Upper lobe of left lung (tissue), 6 donors: ENCODE measurements at regions not wholly inside any gene's neighbourhood (a gene's known extent, or its start where the extent isn't known, plus 50 kb on each side); places are given as distances from the start of the nearest gene placed in this dataset.
"Not testable (repeated sequence)": the region's sequence is repeated elsewhere in the genome, so short reads cannot be mapped to it uniquely, and the experiment has no call there.

Experiments used
- ATAC-seq, 2 donors: fragments of 200-7000 bp; cut with Tn5 transposase; one replicate each; pipeline ENCODE4 v1.9.1; 2022; ENCODE audit warnings: mild to moderate bottlenecking in 2 of 2, moderate library complexity in 2 of 2; ENCODE audit not compliant: low FRiP score in 2 of 2
- DNase-seq, 2 donors: peaks; one replicate each; pipeline ENCODE4 v3.0.0-alpha.2; 2019 to 2020
- H3K27ac ChIP-seq, 4 donors: fragments of 200-600 bp; sonication (generic); one replicate each; pipeline ENCODE4 v1.5.1; 2016 to 2019
- H3K27me3 ChIP-seq, 4 donors: fragments of 200-600 bp; sonication (generic); one replicate each; pipeline ENCODE4 v1.5.1; 2017 to 2019
- H3K36me3 ChIP-seq, 4 donors: fragments of 200-600 bp; sonication (generic); one replicate each; pipeline ENCODE4 v1.5.1; 2016 to 2019
- H3K4me1 ChIP-seq, 4 donors: fragments of 200-600 bp; sonication (generic); one replicate each; pipeline ENCODE4 v1.5.1; 2018 to 2019
- H3K4me3 ChIP-seq, 4 donors: fragments of 200-600 bp; sonication (generic); one replicate each; pipeline ENCODE4 v1.5.1; 2017 to 2019; ENCODE audit warnings: mild to moderate bottlenecking in 2 of 4, moderate library complexity in 1 of 4
- H3K9me3 ChIP-seq, 4 donors: fragments of 200-600 bp; sonication (generic); one replicate each; pipeline ENCODE4 v1.5.1; 2018 to 2019
- EP300 ChIP-seq, 4 donors: sonication (generic); formaldehyde crosslinking; IDR thresholded peaks; one replicate each; pipeline ENCODE4 v1.5.1; 2017; ENCODE audit warnings: antibody characterized with exemption in 4 of 4, control low read depth in 2 of 4
- POLR2A ChIP-seq, 4 donors: fragments of 450-650 bp; IDR thresholded peaks; one replicate each; pipeline ENCODE4 v1.5.1; 2016 to 2017; ENCODE audit warnings: antibody characterized with exemption in 4 of 4, mild to moderate bottlenecking in 2 of 4
- POLR2AphosphoS5 ChIP-seq, 2 donors: sonication (generic); formaldehyde crosslinking; IDR thresholded peaks; one replicate each; pipeline ENCODE4 v1.5.1; 2017; ENCODE audit warnings: antibody characterized with exemption in 2 of 2
- WGBS, 2 donors: methylation state at CpG; one replicate each; pipeline ENCODE4 v1.1.5; 2017 to 2018; 5-methylcytosine and 5-hydroxymethylcytosine counted together
- TF ChIP-seq, protein P1 (sequence below), 6 experiments: fragments of 450-650 bp in 4 of 6; fragments of 200-600 bp in 2 of 6; sonication (generic) in 2 of 6; IDR thresholded peaks; one replicate each; pipeline ENCODE4 v1.5.1; 2016 to 2019; ENCODE audit warnings: antibody characterized with exemption in 6 of 6
- donor health status: DM: no; HTN: no; CAD: no; lungs with moderate emphysema.
- donor health status: DM: no; HTN: yes; CAD: no; lungs with severe emphysema.

GRCh38 chr15:98347001-98347400 is 301.3 kb upstream of the IGF1R start:
- H3K4me3 ChIP-seq: no peak overlapping the region
- H3K9me3 ChIP-seq: no peaks in the 10 kb centered on the region
- H3K27me3 ChIP-seq: no peaks in the 10 kb centered on the region
- ATAC-seq (no peak), DNase-seq (no peak)
- TF ChIP-seq EP300 (IDR thresholded peaks at IDR 0.05) (no peak), POLR2AphosphoS5 (IDR thresholded peaks at IDR 0.05) (no peak), POLR2A (IDR thresholded peaks at IDR 0.05) (no peak)
- TF ChIP-seq, protein P1, sequence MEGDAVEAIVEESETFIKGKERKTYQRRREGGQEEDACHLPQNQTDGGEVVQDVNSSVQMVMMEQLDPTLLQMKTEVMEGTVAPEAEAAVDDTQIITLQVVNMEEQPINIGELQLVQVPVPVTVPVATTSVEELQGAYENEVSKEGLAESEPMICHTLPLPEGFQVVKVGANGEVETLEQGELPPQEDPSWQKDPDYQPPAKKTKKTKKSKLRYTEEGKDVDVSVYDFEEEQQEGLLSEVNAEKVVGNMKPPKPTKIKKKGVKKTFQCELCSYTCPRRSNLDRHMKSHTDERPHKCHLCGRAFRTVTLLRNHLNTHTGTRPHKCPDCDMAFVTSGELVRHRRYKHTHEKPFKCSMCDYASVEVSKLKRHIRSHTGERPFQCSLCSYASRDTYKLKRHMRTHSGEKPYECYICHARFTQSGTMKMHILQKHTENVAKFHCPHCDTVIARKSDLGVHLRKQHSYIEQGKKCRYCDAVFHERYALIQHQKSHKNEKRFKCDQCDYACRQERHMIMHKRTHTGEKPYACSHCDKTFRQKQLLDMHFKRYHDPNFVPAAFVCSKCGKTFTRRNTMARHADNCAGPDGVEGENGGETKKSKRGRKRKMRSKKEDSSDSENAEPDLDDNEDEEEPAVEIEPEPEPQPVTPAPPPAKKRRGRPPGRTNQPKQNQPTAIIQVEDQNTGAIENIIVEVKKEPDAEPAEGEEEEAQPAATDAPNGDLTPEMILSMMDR (IDR thresholded peaks at IDR 0.05): no peak
- no peak overlapping the region for H3K27ac ChIP-seq
- WGBS, 2 donors: 60 to 69% methylated on average over 5 to 7 of the region's 7 CpGs
- no peaks in the 10 kb centered on the region for H3K4me1 ChIP-seq
- H3K36me3 ChIP-seq: no peaks in the 10 kb centered on the region

- TF ChIP-seq POLR2A (IDR thresholded peaks at IDR 0.05) (no peak), EP300 (IDR thresholded peaks at IDR 0.05) (no peak), POLR2AphosphoS5 (IDR thresholded peaks at IDR 0.05) (no peak)
- TF ChIP-seq, protein P1 (IDR thresholded peaks at IDR 0.05): no peak
- no peaks in the 10 kb centered on the region for H3K9me3 ChIP-seq
- WGBS, 2 donors: 76 to 87% methylated on average over 7 of the region's 7 CpGs
These were observed 300.5 kb upstream of the IGF1R start for GRCh38 chr15:98347866-98348265.

GRCh38 chr15:98350276-98350675 is 298.1 kb upstream of the IGF1R start:
- no peak for ATAC-seq
- Histone ChIP-seq H3K27ac (no peak overlapping the region), H3K36me3 (no peaks in the 10 kb centered on the region), H3K4me3 (no peak overlapping the region), H3K9me3 (no peaks in the 10 kb centered on the region), H3K4me1 (no peaks in the 10 kb centered on the region), H3K27me3 (no peaks in the 10 kb centered on the region)
- TF ChIP-seq POLR2AphosphoS5 (IDR thresholded peaks at IDR 0.05) (no peak), EP300 (IDR thresholded peaks at IDR 0.05) (no peak), POLR2A (IDR thresholded peaks at IDR 0.05) (no peak)
- TF ChIP-seq, protein P1 (IDR thresholded peaks at IDR 0.05): no peak
- 33 to 50% methylated on average over 2 of the region's 2 CpGs for WGBS, 2 donors
- DNase-seq: no peak

More at GRCh38 chr15:98347866-98348265, 300.5 kb upstream of the IGF1R start:
- Histone ChIP-seq H3K4me1 (no peaks in the 10 kb centered on the region), H3K27me3 (no peaks in the 10 kb centered on the region), H3K4me3 (no peak overlapping the region), H3K36me3 (no peaks in the 10 kb centered on the region), H3K27ac (no peak overlapping the region)
- no peak for DNase-seq
- ATAC-seq: no peak

- H3K4me1 ChIP-seq, H3K9me3 ChIP-seq, H3K27ac ChIP-seq, H3K27me3 ChIP-seq, H3K36me3 ChIP-seq, ATAC-seq, DNase-seq, H3K4me3 ChIP-seq: not testable (repeated sequence)
- WGBS, 2 donors: 92 to 94% methylated on average over 5 of the region's 5 CpGs
These were observed 290.1 kb upstream of the IGF1R start for GRCh38 chr15:98358274-98358673.

DNA sequence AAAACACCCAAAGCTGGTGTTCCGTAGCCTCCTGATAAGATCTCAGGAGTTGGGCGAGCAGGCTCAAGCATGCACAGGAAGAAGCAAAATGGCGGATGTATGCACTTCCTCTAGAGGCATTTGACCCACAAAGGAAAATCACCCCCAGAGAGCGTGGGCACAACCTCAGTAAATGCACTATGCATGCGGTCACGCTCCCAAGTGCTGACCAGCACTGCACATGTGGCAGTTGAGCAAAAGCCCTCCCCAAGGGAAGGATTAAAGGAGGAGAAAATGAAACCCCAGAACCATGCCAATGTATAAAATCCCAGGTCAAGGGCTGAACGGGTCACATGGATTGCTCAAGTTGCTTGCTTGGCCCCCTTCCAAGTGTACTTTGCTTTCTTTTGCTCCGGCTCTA is 289.4 kb upstream of the IGF1R start:
- DNase-seq (no peak), ATAC-seq (no peak)
- Histone ChIP-seq H3K36me3 (no peaks in the 10 kb centered on the region), H3K27ac (no peak overlapping the region), H3K27me3 (no peaks in the 10 kb centered on the region), H3K4me1 (no peaks in the 10 kb centered on the region), H3K4me3 (no peak overlapping the region), H3K9me3 (no peaks in the 10 kb centered on the region)
- WGBS, 2 donors: 76 to 80% methylated on average over 8 of the region's 8 CpGs
- TF ChIP-seq, protein P1 (IDR thresholded peaks at IDR 0.05): no peak
- TF ChIP-seq POLR2A (IDR thresholded peaks at IDR 0.05): no peak
- no peak for TF ChIP-seq EP300 (IDR thresholded peaks at IDR 0.05)
- TF ChIP-seq POLR2AphosphoS5 (IDR thresholded peaks at IDR 0.05): no peak
